Motor neuron (in vitro differentiated cells): ENCODE measurements at regions not wholly inside any gene's neighbourhood (a gene's known extent, or its start where the extent isn't known, plus 50 kb on each side); places are given as distances from the start of the nearest gene placed in this dataset.

Experiments used
- ATAC-seq, 8 experiments: fragments of 200-7000 bp; cut with Tn5 transposase; replicated peaks in 6 of 8; 2 replicates each; pipeline ENCODE4 v1.8.0; 2021; ENCODE audit warnings: mild to moderate bottlenecking in 8 of 8, moderate library complexity in 8 of 8
- H3K27ac ChIP-seq, 2 donors: fragments of 250-450 bp; sonication (Bioruptor Pico); 2 replicates each; pipeline ENCODE4 v1.9.0; 2021; ENCODE audit warnings: antibody characterized with exemption in 2 of 2, mild to moderate bottlenecking in 2 of 2, moderate library complexity in 1 of 2
- H3K4me1 ChIP-seq, 2 donors: fragments of 250-450 bp; sonication (Bioruptor Pico); replicated peaks in 1 of 2; 2 replicates each; pipeline ENCODE4 v1.6.1; 2021; ENCODE audit warnings: antibody characterized with exemption in 2 of 2, mild to moderate bottlenecking in 2 of 2, moderate library complexity in 1 of 2
- H3K4me3 ChIP-seq, 5 donors: fragments of 250-450 bp; sonication (Bioruptor Pico); 2 replicates each; pipeline ENCODE4 v1.9.0; 2021; ENCODE audit warnings: antibody characterized with exemption in 5 of 5, mild to moderate bottlenecking in 5 of 5, moderate library complexity in 4 of 5
- WGBS, 10 experiments: fragments of 450-650 bp; shearing (Covaris generic); methylation state at CpG; one replicate each; pipeline ENCODE4 v1.0.0; 2022; 5-methylcytosine and 5-hydroxymethylcytosine counted together
- in situ Hi-C, 9 experiments: fragments of 400-800 bp; cut with MboI; loops; one replicate each; pipeline ENCODE4 v1.15.0; 2021; ENCODE audit warnings: low sequenced_read_pairs in 9 of 9, low pct_unique_long_range_greater_than_20kb in 2 of 9; ENCODE audit not compliant: unreplicated experiment in 9 of 9

DNA sequence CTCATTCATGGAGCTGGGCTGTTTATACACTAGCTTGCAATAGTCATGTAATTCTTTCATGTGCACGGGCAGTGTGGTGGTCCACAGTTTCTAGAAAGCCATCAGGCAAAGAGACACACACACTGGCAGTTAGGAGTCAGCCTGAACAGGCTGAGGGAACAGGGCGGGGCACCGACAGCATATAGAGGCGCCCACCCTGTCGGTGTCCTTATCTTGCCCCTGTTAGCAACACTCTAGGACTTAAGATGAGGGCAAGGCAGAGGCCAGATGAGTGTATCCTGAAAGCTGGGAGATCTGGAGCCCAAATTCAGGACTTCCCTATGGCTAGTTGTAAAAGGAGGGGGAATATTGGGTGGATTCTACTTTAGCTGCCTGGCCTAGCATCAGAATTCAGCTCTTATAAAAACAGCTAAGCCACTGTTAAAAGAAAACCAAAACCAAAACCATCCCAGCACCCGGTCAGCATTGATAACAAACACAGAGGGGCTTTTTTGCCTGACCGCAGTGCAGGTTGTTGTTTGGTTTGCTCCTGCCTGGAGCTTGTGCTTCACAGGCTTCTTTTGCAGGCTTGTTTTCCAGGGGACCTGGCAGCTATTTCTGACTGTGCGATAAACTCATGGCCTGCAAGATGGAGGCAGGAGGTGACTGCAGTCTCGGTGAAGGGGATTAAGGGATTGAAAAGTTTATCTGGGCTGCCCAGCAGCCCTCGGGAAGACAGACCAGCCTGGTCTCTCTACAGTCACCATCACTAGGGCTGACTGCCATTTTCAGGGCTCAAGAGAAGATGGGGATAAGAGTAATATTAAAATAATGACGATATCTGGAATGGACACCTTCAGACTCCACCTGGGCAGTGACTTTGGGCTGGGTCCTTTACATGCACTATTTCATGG is 638.9 kb downstream of the MID1IP1 start:
- in situ Hi-C loops = no loop called here
- no peak overlapping the region for H3K27ac ChIP-seq
- ATAC-seq = no peak
- no peak overlapping the region for H3K4me3 ChIP-seq
- peaks cover 13% of the 10 kb centered on the region in 2 donors for H3K4me1 ChIP-seq
- 56% methylated on average over 9 of the region's 11 CpGs; no CpG with 5 or more reads in 9 of the 10 experiments for WGBS, 10 experiments

DNA sequence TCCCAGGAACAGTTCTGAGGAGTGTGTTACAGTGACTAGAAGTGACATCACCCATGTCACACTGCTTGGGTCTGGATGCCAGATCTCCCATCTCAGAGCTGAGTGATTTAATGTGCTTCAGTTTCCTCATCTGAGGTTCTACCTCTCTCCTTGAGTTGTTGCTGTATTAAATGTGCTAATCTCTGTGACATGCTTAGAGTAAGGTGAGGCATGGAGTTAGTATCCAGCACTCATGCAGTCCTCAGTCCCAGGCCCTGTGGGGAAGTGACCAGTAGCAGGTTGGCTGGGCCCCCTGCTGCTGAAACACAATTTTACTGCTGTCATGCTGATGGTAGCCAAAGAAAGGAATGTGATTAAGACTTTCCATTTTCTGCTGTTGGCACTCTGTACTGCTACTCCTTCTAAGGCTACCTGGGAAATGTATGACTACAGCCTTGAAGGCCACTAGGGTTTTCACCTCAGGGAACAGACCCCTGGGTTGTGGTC is 639.6 kb downstream of the MID1IP1 start:
- Histone ChIP-seq H3K4me1 (peaks cover 13% of the 10 kb centered on the region in 2 donors), H3K4me3 (no peak overlapping the region), H3K27ac (no peak overlapping the region)
- ATAC-seq = no peak
- in situ Hi-C loops = no loop called here

DNA sequence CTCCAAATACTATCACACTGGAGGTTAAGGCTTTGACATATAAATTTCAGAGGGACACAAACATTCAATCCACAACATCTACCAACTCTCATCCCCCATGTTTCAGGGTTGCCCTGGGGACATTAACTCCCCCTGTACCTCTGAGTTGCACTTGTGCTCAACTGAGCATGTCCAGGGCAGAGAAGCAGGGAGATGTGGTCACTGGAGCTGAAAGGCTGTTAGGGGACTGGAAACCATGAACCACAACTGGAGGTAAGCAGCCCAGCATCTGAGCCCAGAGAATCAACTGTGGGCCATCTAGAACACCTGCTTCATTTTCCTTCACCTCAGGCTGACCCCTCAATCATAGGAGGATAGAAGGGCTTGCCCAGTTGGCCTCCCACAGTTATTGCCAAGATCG is 641.1 kb downstream of the MID1IP1 start:
- in situ Hi-C loops = no loop called here
- Histone ChIP-seq H3K27ac (no peak overlapping the region), H3K4me1 (peaks cover 13% of the 10 kb centered on the region in 2 donors), H3K4me3 (no peak overlapping the region)
- no peak for ATAC-seq
- 8 to 100% (median 91%) methylated on average over 1 of the region's 1 CpG; no CpG with 5 or more reads in 5 of the 10 experiments for WGBS, 10 experiments

DNA sequence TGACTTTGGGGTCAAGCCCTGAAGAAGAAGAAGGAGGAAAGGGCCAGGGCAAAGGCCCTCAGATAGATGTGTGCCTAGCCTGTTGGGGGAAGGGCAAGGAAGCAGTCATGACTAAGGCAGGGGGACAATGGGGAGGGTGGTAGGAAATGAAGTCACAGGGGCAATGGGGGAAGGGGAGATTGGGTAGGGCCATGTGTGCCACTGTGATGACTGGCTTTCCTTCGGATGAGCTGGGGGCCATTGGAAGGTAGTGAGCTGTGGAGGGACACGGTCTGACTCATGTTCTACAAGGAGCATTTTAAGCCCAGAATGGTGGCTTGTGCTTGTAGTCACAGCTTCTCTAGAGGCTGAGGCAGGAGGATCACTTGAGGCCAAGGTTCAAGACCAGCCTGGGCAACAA is 642.0 kb downstream of the MID1IP1 start:
- ATAC-seq = no peak
- in situ Hi-C loops = no loop called here

DNA sequence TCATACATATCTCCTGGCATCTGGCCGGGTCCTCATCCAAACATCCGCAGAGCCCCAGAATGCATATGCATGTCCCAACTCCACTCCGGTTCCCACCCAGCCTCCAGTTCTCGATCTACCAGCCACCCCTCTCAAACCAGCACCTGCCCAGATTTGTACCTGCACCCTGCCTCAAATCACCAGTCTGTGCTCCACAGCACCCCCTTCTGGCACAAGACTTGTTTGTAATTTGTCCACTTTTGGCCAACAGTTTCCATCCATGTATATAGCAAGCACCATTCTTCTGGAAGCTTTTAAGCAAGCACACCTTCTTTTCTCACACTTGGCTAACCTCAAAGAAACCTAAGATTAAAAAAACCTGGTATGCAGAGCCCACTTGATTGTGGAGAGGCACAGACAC is 644.1 kb downstream of the MID1IP1 start:
- 0 to 70% (median 55%) methylated on average over 1 to 2 of the region's 4 CpGs; no CpG with 5 or more reads in 7 of the 10 experiments for WGBS, 10 experiments
- no peak overlapping the region for H3K27ac ChIP-seq
- peaks cover 7 to 10% of the 10 kb centered on the region in 2 donors for H3K4me1 ChIP-seq
- in situ Hi-C loops = no loop called here
- no peak overlapping the region for H3K4me3 ChIP-seq
- ATAC-seq = no peak

More for the DNA sequence above, 642.0 kb downstream of the MID1IP1 start:
- Histone ChIP-seq H3K4me3 (no peak overlapping the region), H3K27ac (no peak overlapping the region), H3K4me1 (peaks cover 12 to 13% of the 10 kb centered on the region in 2 donors)
- WGBS, 10 experiments = 60% methylated on average over 1 of the region's 2 CpGs; no CpG with 5 or more reads in 9 of the 10 experiments

DNA sequence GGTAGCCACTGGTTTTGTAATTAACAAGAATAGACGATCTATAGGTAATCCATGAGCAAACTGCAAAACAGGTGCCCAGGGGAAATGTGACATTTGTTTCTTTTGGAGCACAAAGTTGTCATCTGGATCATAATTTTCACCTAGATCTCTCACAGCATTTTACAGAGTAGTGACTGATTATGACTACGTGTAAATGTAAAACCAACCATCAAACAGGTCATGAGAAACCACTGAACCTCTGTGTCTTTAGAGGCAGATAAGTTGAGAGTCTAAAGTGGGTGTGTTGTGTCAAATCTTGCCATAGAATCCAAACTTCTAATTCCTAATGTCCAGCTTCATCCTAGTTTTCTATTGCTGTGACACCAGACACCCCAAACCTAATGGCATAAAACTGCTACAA is 648.1 kb downstream of the MID1IP1 start:
- WGBS, 10 experiments = 43 to 100% (median 70%) methylated on average over 1 to 2 of the region's 2 CpGs; no CpG with 5 or more reads in 6 of the 10 experiments
- H3K4me1 ChIP-seq = peaks cover 22% of the 10 kb centered on the region in 2 donors
- peak overlapping the region in 1 of 2 donors; percentile 82 for H3K27ac ChIP-seq
- no peak for ATAC-seq
- in situ Hi-C loops = no loop called here
- H3K4me3 ChIP-seq = no peak overlapping the region

DNA sequence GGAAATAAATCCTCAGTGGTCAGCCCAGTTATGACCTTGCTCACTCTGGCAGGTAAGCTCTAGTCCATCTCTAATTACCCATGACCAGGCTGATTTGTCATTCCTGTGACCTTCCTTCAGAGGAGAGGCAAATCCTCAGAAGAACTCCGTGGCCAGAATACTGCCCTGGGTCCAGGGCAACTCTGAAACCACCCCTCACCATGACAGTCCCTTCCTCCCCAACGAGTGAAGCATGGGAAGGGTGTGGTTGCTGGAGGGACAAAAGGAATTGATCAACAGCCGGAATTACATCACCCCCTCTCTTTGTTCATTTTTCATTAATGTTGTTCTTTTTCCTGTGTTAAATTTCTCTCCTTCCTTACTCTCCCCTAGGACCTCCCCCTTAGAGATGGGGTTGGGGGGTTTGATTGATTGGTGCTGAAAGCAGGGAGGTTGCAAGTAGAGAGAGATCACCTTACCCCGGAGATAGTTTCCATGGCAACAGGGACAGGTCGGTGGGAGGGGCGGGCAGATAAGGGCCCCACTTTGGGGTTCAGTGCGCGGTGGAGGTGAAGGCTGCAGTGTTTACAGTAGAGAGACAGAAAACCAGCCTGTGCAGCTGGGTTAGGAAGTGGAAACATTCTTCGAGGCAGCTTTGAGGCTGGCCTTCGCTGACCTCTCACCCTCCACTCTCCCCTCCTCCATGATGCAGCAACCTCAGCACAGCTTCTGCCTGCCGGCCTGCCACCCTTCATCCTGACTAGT is 647.4 kb downstream of the BCOR start:
- in situ Hi-C loops = no loop called here
- no peak overlapping the region for H3K4me3 ChIP-seq
- WGBS, 10 experiments = 8 to 100% (median 20%) methylated on average over 1 to 5 of the region's 11 CpGs; no CpG with 5 or more reads in 7 of the 10 experiments
- H3K27ac ChIP-seq = peak overlapping the region; percentile 75 to 82
- H3K4me1 ChIP-seq = peaks cover 22 to 23% of the 10 kb centered on the region in 2 donors
- peak in 5 of 8 experiments; percentile 53 to 81 (median 79) for ATAC-seq

DNA sequence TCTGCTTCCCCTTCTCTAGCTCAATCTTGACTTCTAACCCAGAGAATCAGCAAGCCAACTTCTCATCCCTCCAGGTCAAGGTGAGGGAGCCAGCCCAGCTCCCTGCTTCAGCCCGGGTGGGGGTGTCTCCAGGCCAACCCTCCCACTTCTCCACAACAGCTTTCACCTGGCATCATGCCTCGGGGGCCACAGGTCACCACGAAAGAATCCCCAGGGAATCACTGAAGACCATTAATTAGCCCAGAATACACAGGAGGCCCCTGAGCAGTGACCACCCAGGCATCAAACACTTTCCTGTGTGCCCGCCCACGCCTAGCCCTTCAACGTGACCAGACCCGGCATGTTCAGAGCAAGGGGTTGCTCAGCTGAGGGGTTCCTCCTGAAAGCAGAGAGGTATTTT is 646.7 kb downstream of the BCOR start:
- in situ Hi-C loops = no loop called here
- H3K4me1 ChIP-seq = peaks cover 22 to 23% of the 10 kb centered on the region in 2 donors
- 40% methylated on average over 1 of the region's 7 CpGs; no CpG with 5 or more reads in 8 of the 10 experiments for WGBS, 10 experiments
- no peak overlapping the region for H3K4me3 ChIP-seq
- peak overlapping the region; percentile 75 to 82 for H3K27ac ChIP-seq
- ATAC-seq = peak in 4 of 8 experiments; percentile 14 to 31 (median 20)

DNA sequence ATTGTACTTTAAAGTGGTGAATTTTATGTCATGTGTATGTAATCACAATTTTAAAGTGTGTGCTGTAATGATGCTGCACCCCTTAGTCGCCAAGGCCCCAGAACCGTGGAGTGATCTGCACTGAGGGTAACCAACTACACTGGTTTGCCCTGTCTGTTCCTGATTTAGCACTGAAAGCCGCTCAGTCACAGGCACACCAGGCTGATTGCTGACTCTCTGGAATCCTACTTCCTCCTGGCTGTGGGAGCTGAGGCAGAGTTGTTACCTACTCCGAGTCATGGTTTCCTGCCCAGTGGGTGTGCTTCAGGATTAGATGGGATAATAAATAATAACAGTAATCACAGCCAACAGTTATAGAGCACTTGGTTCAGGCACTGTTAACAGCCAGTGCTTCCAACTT is 645.4 kb downstream of the BCOR start:
- Histone ChIP-seq H3K27ac (no peak overlapping the region), H3K4me3 (no peak overlapping the region), H3K4me1 (peaks cover 22 to 23% of the 10 kb centered on the region in 2 donors)
- in situ Hi-C loops = no loop called here
- ATAC-seq = no peak
- 40% methylated on average over 3 of the region's 4 CpGs; no CpG with 5 or more reads in 9 of the 10 experiments for WGBS, 10 experiments

DNA sequence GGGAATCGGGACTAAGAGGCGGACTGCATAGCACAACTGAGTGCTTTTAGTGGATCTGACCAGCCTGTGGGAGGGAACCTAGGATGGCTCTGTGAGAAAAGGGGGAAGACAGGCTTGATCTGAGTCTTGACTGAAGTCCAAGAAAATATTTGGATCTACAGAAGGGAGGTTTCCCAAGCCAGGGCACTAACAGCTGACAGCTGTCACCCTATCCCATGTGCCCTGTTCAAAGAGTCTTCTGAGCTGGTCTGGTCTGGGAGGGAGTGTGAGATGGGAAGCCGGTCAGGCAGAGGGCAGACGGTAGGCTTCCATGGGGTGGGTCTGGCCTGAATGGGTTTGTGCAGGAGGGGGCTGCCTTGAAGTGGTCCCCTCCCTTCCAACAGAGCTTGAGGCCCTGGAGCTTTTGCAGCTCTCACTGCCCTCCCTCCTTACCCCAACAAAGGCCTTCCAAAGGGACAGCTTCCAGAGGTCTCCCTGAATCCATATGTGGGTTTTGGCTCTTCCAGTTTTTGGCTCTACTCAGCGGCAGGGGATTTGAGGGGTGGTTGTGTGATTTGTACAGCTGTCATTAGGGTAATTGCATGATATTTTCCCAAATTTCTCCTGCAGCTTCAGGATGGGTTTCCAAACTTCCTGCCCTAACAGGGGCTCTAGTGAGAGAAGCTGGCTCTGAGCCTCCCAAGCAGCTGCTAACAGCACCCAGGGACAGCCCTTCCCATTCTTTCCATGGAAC is 643.7 kb downstream of the BCOR start:
- 50 to 100% (median 100%) methylated on average over 1 of the region's 5 CpGs; no CpG with 5 or more reads in 7 of the 10 experiments for WGBS, 10 experiments
- ATAC-seq = peak in 3 of 8 experiments; percentile 17 to 46 (median 25)
- Histone ChIP-seq H3K4me1 (peaks cover 22 to 23% of the 10 kb centered on the region in 2 donors), H3K4me3 (no peak overlapping the region), H3K27ac (no peak overlapping the region)
- in situ Hi-C loops = no loop called here

DNA sequence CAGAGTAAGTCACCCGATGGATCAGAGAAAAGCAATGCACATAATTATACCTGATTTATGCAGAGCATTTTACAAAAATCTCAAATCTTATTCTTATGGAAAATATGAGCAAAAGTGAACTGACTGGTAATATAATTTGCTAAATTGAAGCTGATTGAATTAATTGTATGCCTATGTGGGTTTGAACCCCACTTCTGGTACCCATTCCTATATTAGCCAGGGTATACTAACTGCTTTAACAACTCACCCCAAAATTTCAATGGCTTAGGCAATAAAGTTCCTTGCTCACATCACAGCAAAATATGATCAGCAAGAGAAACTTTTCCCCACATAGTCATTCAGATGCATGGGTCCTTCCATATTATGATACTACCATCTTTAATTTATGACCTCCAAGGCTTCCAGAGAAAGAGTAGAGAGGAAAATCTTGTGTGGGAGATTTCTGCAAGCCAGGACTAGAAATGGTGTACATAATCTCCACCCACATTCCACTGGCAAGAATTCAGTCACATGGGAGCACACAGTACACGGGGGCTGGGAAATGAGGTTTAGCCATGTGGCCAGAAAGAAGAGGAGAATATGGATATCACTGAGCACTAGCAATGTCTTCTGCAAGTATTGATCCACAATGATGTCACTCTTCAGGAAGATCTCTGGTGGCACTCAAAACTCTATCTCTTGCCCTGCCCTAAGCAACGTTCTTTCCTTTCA is 640.7 kb downstream of the BCOR start:
- H3K4me3 ChIP-seq = no peak overlapping the region
- peak in 2 of 8 experiments; percentile 77 to 88 for ATAC-seq
- WGBS, 10 experiments = 58 to 100% (median 80%) methylated on average over 1 to 3 of the region's 3 CpGs; no CpG with 5 or more reads in 3 of the 10 experiments
- H3K4me1 ChIP-seq = peaks cover 0 to 8% of the 10 kb centered on the region in 2 donors
- in situ Hi-C loops = no loop called here
- H3K27ac ChIP-seq = no peak overlapping the region

DNA sequence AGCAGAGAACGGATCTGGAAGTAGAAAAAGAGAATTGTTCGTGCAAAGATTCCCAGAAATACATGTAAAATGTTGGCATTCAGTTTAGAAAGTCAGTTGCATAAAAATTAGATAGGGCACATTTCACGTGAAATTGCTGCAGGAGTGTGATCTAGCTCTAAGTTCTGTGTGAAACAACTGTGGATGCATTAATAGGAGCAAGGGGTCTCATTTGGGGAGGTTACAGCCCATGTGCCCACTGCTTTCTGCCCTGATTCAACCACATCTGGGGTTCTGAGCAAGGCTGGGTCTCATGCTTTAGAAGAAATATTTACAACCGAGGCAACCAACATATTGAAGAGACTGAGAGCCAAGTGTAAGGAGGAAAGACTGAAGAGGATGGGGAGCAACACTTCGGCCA is 639.0 kb downstream of the BCOR start:
- ATAC-seq = no peak
- H3K4me3 ChIP-seq = no peak overlapping the region
- H3K27ac ChIP-seq = no peak overlapping the region
- in situ Hi-C loops = no loop called here
- WGBS, 10 experiments = 0 to 55% (median 19%) methylated on average over 1 to 3 of the region's 5 CpGs; no CpG with 5 or more reads in 6 of the 10 experiments
- peaks cover 0 to 8% of the 10 kb centered on the region in 2 donors for H3K4me1 ChIP-seq
